Mesendoderm (in vitro differentiated cells): ENCODE measurements at regions not wholly inside any gene's neighbourhood (a gene's known extent, or its start where the extent isn't known, plus 50 kb on each side); places are given as distances from the start of the nearest gene placed in this dataset.

Experiments
- DNase-seq: peaks from one replicate; pipeline ENCODE4 v3.0.0; 2013
- H2AK5ac ChIP-seq: 2 replicates; pipeline ENCODE4 v1.6.1; 2013; ENCODE audit warnings: low read length, inconsistent platforms
- H2BK120ac ChIP-seq: 2 replicates; pipeline ENCODE4 v1.6.1; 2013; ENCODE audit warnings: low read depth, mild to moderate bottlenecking, low read length, moderate library complexity, mixed read lengths
- H2BK15ac ChIP-seq: replicated peaks from 2 replicates; pipeline ENCODE4 v1.6.1; 2013; ENCODE audit warnings: low read depth, mild to moderate bottlenecking, moderate library complexity
- H2BK5ac ChIP-seq: 2 replicates; pipeline ENCODE4 v1.6.1; 2013; ENCODE audit warnings: low read length, inconsistent platforms
- H3K18ac ChIP-seq: 2 replicates; pipeline ENCODE4 v1.6.1; 2013; ENCODE audit warnings: mild to moderate bottlenecking, low read length, mixed read lengths
- H3K23ac ChIP-seq: one replicate; pipeline ENCODE4 v1.6.1; 2013; ENCODE audit warnings: low read length
- H3K27ac ChIP-seq: 2 replicates; pipeline ENCODE4 v1.5.1; 2013; ENCODE audit warnings: low read depth, mild to moderate bottlenecking, inconsistent platforms, low read length, moderate library complexity
- H3K27me3 ChIP-seq: 2 replicates; pipeline ENCODE4 v1.6.1; 2013; ENCODE audit warnings: low read length, control low read depth, mild to moderate bottlenecking, inconsistent platforms; ENCODE audit not compliant: insufficient read depth, poor library complexity
- H3K36me3 ChIP-seq: 2 replicates; pipeline ENCODE4 v1.6.1; 2013; ENCODE audit warnings: low read length, inconsistent platforms; ENCODE audit not compliant: control insufficient read depth, insufficient read depth
- H3K4ac ChIP-seq: one replicate; pipeline ENCODE4 v1.6.1; 2013; ENCODE audit warnings: low read depth, mild to moderate bottlenecking, low read length, moderate library complexity
- H3K4me1 ChIP-seq: 2 replicates; pipeline ENCODE4 v1.6.1; 2013; ENCODE audit warnings: low read depth, low read length, inconsistent platforms; ENCODE audit not compliant: control insufficient read depth
- H3K4me2 ChIP-seq: 2 replicates; pipeline ENCODE4 v1.6.1; 2013; ENCODE audit warnings: low read length
- H3K4me3 ChIP-seq: 2 replicates; pipeline ENCODE4 v1.5.1; 2013; ENCODE audit warnings: mild to moderate bottlenecking, low read length
- H3K56ac ChIP-seq: one replicate; pipeline ENCODE4 v1.6.1; 2013; ENCODE audit warnings: low read length
- H3K79me1 ChIP-seq: 2 replicates; pipeline ENCODE4 v1.6.1; 2013; ENCODE audit warnings: low read length, inconsistent platforms
- H3K79me2 ChIP-seq: 2 replicates; pipeline ENCODE4 v1.6.1; 2013; ENCODE audit warnings: mild to moderate bottlenecking, low read length; ENCODE audit not compliant: control insufficient read depth, insufficient read depth
- H3K9ac ChIP-seq: 2 replicates; pipeline ENCODE4 v1.6.1; 2013; ENCODE audit warnings: low read length, inconsistent platforms
- H4K5ac ChIP-seq: one replicate; pipeline ENCODE4 v1.6.1; 2013; ENCODE audit warnings: low read length
- H4K8ac ChIP-seq: one replicate; pipeline ENCODE4 v1.6.1; 2013; ENCODE audit warnings: low read depth, mild to moderate bottlenecking, control low read depth, low read length, moderate library complexity
- WGBS: extraction: QIAGEN DNeasy Blood & Tissue Kit; methylation state at CpG from one replicate; pipeline ENCODE4 v1.1.7; 2013; ENCODE audit warnings: low lambda C conversion rate, missing lambda C conversion rate; ENCODE audit not compliant: insufficient coverage; ENCODE audit errors: extremely low coverage; 5-methylcytosine and 5-hydroxymethylcytosine counted together

DNA sequence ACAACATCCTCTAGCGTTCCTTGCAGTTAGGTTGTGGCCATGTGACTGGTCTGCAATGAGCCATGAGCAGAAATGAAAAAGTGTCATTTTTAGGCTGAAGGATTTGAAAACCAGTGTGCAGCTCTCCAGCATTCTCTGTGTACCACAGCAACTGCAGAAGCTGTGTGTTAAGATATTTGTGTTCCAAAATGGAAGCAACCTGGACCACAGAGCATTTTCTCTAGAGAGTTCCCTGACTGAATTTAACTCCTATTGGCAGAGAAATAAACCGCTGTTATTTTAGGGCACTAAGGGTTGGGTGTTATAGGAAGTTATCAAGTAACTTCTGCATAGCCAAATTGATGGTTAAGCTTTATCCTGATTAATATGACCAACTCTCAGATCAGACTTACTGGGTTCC, 257.2 kb upstream of the THUMPD2 start:
- Histone ChIP-seq H3K56ac (no peak overlapping the region), H3K4ac (no peak overlapping the region), H2BK120ac (no peak overlapping the region), H3K27me3 (no peaks in the 10 kb centered on the region), H2BK5ac (no peak overlapping the region), H3K4me3 (no peak overlapping the region), H2AK5ac (no peak overlapping the region), H3K9ac (no peak overlapping the region), H3K18ac (no peak overlapping the region), H3K79me2 (no peaks in the 10 kb centered on the region), H3K4me2 (no peak overlapping the region), H3K27ac (no peak overlapping the region), H2BK15ac (no peak overlapping the region), H3K36me3 (no peaks in the 10 kb centered on the region), H4K5ac (no peak overlapping the region), H3K79me1 (no peaks in the 10 kb centered on the region), H4K8ac (no peak overlapping the region), H3K4me1 (no peaks in the 10 kb centered on the region), H3K23ac (no peak overlapping the region)
- no CpG with 5 or more reads among the region's 2 CpGs for WGBS
- DNase-seq = no peak

DNA sequence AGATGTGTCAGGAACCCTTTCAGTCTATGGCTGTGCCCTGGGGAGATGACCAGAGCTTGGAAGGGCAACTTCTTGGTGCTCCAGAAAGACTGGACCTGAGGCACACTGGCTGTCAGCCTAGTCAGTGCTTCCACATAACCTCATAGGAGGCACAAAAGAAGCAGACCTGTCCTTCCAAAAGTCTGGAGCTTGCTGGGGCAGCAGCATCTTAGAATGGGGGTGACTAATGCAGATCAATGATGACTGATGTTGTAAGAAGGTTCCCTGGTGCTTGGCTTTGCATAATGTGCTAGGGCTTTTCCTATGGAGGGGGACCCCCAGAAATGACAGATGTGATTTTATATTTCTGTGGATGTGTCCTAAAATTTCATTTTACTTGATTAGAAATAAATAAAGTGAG, 255.7 kb upstream of the THUMPD2 start:
- Histone ChIP-seq H2AK5ac (no peak overlapping the region), H3K4me2 (no peak overlapping the region), H3K9ac (no peak overlapping the region), H3K79me2 (no peaks in the 10 kb centered on the region), H3K23ac (no peak overlapping the region), H4K8ac (no peak overlapping the region), H2BK15ac (no peak overlapping the region), H3K27me3 (no peaks in the 10 kb centered on the region), H3K27ac (no peak overlapping the region), H3K4me1 (no peaks in the 10 kb centered on the region), H4K5ac (no peak overlapping the region), H3K79me1 (no peaks in the 10 kb centered on the region), H3K18ac (no peak overlapping the region), H3K56ac (no peak overlapping the region), H2BK120ac (no peak overlapping the region), H2BK5ac (no peak overlapping the region), H3K4ac (no peak overlapping the region), H3K36me3 (no peaks in the 10 kb centered on the region), H3K4me3 (no peak overlapping the region)
- DNase-seq = no peak

DNA sequence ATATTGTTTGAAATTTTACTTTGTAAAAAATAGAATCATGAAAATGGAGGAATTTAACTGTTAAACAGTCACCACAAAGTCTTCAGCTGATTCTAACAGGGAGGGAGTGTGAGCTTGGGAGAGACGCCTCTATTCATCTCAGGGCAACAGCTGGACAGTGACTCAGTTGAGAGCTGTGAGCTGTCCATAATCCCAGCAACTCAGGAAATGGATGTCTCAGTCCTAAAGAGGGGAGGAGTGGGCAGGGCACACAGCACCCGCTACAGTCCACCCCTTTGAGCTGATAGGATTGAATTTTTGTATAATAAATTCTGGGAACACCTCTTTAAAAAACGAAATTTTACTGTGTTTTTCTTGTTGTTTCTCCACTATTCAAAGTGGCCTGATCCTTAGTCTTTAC, 255.1 kb upstream of the THUMPD2 start:
- no peak overlapping the region for H3K23ac ChIP-seq
- no peaks in the 10 kb centered on the region for H3K36me3 ChIP-seq
- DNase-seq = no peak
- no peak overlapping the region for H3K4me3 ChIP-seq
- H4K8ac ChIP-seq = no peak overlapping the region
- no peak overlapping the region for H2BK5ac ChIP-seq
- H4K5ac ChIP-seq = no peak overlapping the region
- H3K9ac ChIP-seq = no peak overlapping the region
- no peak overlapping the region for H3K56ac ChIP-seq
- H3K79me1 ChIP-seq = no peaks in the 10 kb centered on the region
- no peak overlapping the region for H2AK5ac ChIP-seq
- H3K79me2 ChIP-seq = no peaks in the 10 kb centered on the region
- WGBS = no CpG with 5 or more reads among the region's 3 CpGs
- no peaks in the 10 kb centered on the region for H3K27me3 ChIP-seq
- H2BK15ac ChIP-seq = no peak overlapping the region
- no peak overlapping the region for H3K4me2 ChIP-seq
- H3K27ac ChIP-seq = no peak overlapping the region
- H2BK120ac ChIP-seq = no peak overlapping the region
- H3K4ac ChIP-seq = no peak overlapping the region
- H3K4me1 ChIP-seq = no peaks in the 10 kb centered on the region
- no peak overlapping the region for H3K18ac ChIP-seq

DNA sequence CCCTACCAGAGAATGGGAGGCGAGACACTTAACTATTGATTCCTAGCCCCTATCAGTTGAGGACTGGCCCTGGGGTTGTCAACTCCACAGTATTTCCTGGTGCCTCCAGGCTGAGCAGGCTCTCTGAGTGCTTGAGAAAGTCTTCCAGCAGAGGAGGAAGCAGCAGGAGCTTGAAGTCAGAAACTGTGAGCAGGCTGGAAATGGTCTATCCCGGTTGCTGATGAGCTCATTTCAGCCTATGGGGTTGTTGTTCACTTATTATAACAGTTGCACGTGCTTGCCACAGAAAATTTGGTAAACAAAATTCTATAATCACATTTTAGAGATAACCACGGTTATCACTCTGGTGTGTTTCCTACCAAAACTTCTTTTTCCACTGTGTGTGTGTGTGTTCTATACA, 254.7 kb upstream of the THUMPD2 start:
- Histone ChIP-seq H3K79me2 (no peaks in the 10 kb centered on the region), H3K18ac (no peak overlapping the region), H4K5ac (no peak overlapping the region), H2BK5ac (no peak overlapping the region), H3K27me3 (no peaks in the 10 kb centered on the region), H3K4me3 (no peak overlapping the region), H3K27ac (no peak overlapping the region), H3K56ac (no peak overlapping the region), H2BK15ac (no peak overlapping the region), H3K4me1 (no peaks in the 10 kb centered on the region), H3K79me1 (no peaks in the 10 kb centered on the region), H2BK120ac (no peak overlapping the region), H3K4ac (no peak overlapping the region), H4K8ac (no peak overlapping the region), H3K36me3 (no peaks in the 10 kb centered on the region), H2AK5ac (no peak overlapping the region), H3K4me2 (no peak overlapping the region), H3K9ac (no peak overlapping the region), H3K23ac (no peak overlapping the region)
- no CpG with 5 or more reads among the region's 4 CpGs for WGBS
- DNase-seq = no peak

DNA sequence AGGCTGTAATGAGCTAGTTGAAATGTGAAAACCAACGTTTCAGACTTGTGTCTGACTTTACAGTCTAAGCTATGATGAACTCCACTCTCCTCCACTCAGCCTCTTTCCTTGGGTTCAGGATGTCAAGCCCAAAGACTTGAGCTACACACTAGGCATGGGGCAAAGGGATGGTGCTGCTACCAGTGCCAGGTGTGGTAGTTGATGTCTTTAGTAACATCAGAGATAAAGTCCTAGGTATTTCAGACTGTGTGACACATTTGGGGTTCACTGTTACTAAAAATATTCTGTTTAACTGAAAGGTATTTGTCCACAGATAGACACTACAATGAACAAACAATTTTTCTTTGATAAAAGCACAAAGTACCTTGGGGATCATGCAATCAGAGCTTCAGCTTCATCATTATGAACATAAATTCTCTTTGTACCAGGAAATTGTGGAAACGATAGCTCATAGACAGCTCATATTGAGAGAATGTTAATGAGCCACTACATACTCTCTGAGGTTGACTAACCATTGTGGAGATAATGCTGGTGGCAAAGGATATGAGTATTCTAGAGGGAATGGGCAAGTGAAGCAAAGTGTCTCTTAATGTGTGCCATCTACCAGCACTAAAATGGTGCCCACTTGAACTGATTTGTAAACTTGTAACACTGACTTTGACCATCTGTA, 253.7 kb upstream of the THUMPD2 start:
- H3K56ac ChIP-seq = no peak overlapping the region
- H3K27me3 ChIP-seq = no peaks in the 10 kb centered on the region
- no peak overlapping the region for H2BK5ac ChIP-seq
- H3K79me1 ChIP-seq = no peaks in the 10 kb centered on the region
- no peaks in the 10 kb centered on the region for H3K79me2 ChIP-seq
- H3K23ac ChIP-seq = no peak overlapping the region
- H3K9ac ChIP-seq = no peak overlapping the region
- H3K4me2 ChIP-seq = no peak overlapping the region
- no peak overlapping the region for H2BK120ac ChIP-seq
- H3K4ac ChIP-seq = no peak overlapping the region
- no peaks in the 10 kb centered on the region for H3K4me1 ChIP-seq
- H2AK5ac ChIP-seq = no peak overlapping the region
- H4K8ac ChIP-seq = no peak overlapping the region
- DNase-seq = no peak
- no peak overlapping the region for H3K4me3 ChIP-seq
- H3K36me3 ChIP-seq = no peaks in the 10 kb centered on the region
- no peak overlapping the region for H4K5ac ChIP-seq
- no peak overlapping the region for H3K18ac ChIP-seq
- H3K27ac ChIP-seq = no peak overlapping the region
- WGBS = no CpG with 5 or more reads among the region's 2 CpGs
- H2BK15ac ChIP-seq = no peak overlapping the region

DNA sequence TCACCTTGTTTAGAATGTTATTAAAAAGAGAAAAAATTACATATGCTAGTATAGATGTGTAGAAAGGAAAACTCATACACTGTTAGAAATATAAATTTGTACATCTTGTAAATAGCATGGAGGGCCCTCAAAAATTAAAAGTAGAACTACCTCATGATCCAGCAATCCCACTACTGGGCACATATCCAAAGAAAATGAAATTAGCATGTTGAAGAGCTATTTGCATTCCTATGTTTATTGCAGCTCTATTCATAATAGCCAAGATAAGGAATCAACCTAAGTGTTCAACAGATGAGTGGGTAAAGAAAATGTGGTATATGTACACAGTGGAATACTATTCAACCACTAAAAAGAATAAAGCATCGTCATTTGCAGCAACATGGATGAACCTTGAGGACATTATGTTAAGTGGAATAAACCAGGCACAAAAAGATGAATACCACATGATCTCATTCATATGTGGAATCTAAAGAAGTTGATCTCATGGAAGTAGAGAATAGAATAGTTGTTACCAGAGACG, 251.5 kb upstream of the THUMPD2 start:
- no peak overlapping the region for H3K4me3 ChIP-seq
- H3K27me3 ChIP-seq = no peaks in the 10 kb centered on the region
- no peak overlapping the region for H3K56ac ChIP-seq
- no peak overlapping the region for H3K27ac ChIP-seq
- no peak overlapping the region for H2BK120ac ChIP-seq
- H3K4ac ChIP-seq = no peak overlapping the region
- no peak overlapping the region for H3K4me2 ChIP-seq
- H4K5ac ChIP-seq = no peak overlapping the region
- H3K4me1 ChIP-seq = no peaks in the 10 kb centered on the region
- no CpG with 5 or more reads among the region's 2 CpGs for WGBS
- H2BK5ac ChIP-seq = no peak overlapping the region
- no peak overlapping the region for H2AK5ac ChIP-seq
- no peak overlapping the region for H3K18ac ChIP-seq
- no peaks in the 10 kb centered on the region for H3K79me2 ChIP-seq
- H2BK15ac ChIP-seq = no peak overlapping the region
- no peaks in the 10 kb centered on the region for H3K36me3 ChIP-seq
- H3K79me1 ChIP-seq = no peaks in the 10 kb centered on the region
- DNase-seq = no peak
- H4K8ac ChIP-seq = no peak overlapping the region
- H3K23ac ChIP-seq = no peak overlapping the region
- no peak overlapping the region for H3K9ac ChIP-seq
